ENCODE measurements at regions not wholly inside any gene's neighbourhood (a gene's known extent, or its start where the extent isn't known, plus 50 kb on each side); places are given as distances from the start of the nearest gene placed in this dataset.

- no peak for TF ChIP-seq POLR2A (IDR thresholded peaks at IDR 0.05)
- TF ChIP-seq POLR2AphosphoS5 (IDR thresholded peaks at IDR 0.05), result no peak
Observed at GRCh38 chr16:60363566-60363965, 1629.5 kb upstream of the GOT2 start.
